HuH-7 (cell line): ENCODE measurements at regions not wholly inside any gene's neighbourhood (a gene's known extent, or its start where the extent isn't known, plus 50 kb on each side); places are given as distances from the start of the nearest gene placed in this dataset.

Experiments used
- DNase-seq: peaks from one replicate; pipeline ENCODE4 v3.0.0; 2011; ENCODE audit warnings: low spot score

DNA sequence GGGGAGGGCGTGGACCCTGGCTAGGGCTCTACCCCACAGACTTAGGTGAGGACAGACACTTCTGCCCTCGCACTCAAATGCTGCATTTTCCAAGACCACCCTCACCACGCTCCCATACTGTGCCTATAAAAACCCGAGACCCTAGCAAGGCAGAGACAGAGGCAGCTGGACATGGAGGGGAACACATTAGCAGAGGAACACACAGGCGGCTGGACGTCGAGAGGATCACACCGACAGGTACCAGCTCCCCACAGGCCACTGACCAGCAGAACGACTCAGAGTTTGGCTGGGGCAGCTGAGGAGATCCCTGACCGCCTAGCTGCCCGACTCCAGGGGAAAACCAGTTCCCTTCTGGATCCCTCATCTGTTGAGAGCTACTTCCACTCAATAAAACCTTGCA is 338.2 kb upstream of the SMIM30 start:
- no peak for DNase-seq

DNA sequence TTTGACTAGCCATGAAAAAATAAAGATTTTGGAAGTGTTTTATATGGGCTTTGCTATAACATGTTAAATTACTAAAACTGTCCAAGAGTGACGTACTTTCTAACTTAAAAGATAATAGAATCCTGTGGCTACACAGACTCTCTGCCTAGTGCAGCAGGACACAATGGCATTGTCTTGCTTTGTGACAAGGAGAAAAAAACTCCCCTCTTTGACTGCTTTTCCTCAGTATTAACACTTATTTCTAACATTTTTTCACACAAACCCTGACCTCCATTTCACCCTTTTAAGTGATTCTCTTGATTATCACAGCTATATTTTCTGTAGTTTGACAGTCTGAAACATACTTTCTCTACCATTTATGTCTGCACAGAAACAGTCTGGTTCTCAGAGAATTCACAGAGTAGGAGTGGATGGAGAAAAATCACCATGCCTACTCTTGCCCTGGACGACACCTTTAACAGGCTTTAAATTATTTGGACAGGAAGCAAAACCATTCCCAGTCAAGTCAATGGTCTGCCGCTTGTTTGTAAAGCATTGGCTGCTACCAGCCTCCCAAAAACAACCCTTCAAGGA is 336.3 kb upstream of the SMIM30 start:
- DNase-seq, result no peak

DNA sequence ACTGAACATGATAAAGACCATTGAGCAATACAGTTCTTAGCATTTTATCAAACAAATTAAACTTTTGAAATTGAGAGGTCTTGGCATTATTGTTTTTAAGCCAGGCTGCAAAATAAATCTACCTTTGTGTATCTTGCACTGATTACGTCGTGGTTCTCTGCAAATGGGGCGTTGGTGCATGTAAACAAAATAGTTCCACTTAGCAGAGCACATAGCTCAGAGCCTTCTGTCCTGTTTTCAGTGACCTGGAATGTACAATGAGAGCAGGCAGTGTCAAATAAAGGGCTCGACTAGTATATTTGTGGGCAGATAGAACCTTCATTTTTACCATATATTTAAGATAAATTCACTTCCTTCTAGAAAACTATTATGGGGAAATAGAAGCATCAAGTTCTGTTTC is 333.9 kb upstream of the SMIM30 start:
- DNase-seq, result no peak

DNA sequence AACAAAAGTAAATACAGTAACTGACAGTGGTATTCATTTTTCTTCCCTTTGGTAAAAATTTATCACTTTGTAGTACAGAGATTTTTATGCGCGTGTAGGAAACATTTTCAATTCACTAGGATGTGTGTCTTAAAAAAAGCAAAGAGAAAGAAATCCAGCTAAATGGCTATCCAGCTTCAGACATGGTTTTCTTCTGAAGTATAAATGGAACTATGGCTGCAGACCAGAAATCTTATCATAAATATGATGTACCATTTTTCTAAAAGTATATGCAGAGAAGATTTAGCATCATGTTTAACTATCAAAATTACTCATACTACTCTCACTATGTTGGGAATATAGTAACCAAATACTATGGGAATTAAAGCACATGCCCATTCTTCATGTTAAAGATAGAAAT is 328.4 kb upstream of the SMIM30 start:
- DNase-seq, result no peak

DNA sequence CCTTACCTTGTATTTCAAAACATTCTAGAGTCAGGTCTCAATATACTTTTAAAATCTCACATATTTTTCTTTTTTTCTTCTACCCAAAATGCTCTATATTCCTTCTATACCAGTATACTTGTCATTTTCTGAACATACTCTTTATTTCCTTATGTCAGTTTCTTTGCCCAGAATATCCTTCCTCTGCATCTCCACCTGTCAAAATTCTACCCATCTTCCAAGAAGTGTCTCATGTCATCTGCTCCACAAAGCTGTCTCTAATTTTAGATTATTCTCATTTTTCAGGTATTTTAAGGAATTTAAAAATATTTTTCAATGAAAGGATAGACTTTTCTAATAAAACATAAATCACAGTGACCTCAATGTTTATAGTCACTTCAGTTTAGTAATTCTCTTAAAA is 328.0 kb upstream of the SMIM30 start:
- DNase-seq, result no peak

DNA sequence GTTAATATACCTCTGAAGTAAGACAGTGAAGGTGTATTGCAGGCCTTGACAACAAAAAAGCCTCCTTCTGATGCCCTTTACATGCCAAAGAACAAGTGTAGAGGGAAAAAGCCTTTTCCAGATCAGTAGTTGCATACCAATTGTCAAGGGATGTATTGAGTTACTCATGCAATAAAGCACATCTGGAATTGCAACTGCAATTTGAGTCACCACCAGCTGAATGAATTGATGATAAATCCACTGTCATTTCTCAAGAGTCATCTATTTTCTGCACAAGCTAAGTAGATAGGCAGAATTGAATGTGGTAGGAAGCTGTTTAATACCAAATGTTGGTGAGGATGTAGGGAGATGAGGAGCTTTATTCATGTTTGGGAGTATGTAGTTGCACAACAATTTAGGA is 325.9 kb upstream of the SMIM30 start:
- no peak for DNase-seq

DNA sequence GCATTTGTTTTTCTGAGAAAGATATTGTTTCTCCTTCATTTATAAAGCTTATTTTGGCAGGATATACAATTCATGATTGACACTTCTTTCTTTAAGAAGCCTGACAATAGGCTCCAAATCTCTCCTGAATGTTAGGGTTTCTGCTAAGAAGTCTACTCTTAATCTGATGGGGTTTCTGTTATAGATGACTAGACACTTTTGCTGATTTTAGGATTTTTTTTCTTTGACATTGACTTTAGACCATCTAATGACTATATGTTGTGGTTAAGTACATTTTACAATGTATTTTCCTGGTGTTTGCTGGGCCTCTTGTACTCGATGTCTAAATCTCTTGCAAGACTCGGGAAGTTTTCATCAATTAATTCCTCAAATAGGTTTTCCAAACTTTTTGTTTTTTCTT is 321.8 kb upstream of the SMIM30 start:
- no peak for DNase-seq

DNA sequence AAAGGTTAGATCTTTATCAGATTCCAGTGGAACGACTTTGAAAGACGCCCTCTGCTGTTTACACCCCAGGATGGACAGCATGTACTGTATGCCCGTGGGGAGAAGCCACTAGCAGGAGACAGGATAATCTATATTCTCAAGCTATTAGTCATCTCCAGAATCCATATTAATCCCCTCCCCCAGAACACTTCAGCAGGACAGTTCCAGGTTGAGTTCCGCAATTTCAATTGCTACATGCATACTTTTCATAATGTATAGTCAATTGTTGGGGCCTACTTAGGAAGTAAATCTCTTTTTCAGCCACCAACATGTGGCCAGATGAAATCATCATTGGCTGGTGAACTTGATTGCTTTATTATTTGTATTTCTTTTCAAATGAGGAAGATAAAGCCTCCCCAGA is 313.1 kb upstream of the SMIM30 start:
- no peak for DNase-seq

DNA sequence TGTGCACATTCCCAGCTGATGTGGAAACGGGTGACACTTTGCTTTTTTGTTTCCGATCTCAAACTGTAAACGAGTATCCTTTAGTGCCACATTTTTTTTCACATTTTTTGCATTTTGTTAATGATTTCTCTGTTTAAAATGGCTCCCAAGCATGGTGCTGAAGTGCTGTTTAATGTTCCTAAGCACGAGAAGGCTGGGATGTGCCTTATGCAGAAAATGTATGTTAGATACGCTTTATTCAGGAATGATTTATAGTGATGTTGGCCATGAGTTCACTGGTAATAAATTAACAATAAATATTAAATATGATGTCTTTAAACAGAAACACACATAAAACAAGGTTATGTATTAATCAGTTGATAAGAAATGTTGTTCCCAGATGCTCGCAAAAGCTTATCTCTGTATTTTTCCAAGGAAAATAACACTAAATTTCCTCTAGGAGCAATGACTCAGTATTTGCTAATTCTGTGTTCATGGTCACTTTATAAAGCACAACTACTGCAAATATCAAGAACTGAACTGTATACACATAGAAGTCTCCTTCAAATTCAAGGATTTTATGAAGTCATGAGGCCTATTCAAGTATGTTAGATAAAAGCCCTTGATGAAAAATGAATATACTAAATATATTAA is 305.9 kb upstream of the SMIM30 start:
- DNase-seq, result no peak

DNA sequence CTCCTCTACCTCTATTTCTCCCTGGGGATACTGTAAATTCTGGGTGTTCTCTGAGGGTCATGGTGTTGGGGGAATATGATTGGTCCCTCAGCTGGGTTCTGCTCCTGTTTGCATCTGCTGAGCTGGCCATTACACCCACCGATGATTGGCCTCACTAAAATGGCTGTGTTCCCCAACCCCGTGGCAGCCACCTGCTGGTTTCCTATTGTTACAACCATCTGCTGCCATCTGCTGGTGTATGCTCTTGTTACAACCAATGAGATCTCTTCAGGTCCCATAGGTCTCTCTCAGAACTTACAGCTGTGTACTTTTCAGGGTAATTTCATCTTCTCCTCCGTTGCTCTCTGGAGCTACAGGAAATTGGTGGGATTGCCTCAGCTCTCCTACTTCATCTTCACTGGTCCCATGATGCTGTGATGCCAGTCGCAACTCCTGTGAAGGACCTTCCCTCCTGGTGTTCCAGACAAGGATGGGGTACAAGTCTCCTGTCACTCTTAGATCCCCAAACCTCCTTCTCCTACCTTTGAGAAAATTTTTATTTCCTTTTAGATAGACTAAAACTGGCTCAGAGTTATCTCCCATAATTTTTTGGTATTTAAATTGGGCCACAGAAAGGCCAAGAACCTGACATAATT is 303.5 kb upstream of the SMIM30 start:
- DNase-seq, result peak; percentile 52

DNA sequence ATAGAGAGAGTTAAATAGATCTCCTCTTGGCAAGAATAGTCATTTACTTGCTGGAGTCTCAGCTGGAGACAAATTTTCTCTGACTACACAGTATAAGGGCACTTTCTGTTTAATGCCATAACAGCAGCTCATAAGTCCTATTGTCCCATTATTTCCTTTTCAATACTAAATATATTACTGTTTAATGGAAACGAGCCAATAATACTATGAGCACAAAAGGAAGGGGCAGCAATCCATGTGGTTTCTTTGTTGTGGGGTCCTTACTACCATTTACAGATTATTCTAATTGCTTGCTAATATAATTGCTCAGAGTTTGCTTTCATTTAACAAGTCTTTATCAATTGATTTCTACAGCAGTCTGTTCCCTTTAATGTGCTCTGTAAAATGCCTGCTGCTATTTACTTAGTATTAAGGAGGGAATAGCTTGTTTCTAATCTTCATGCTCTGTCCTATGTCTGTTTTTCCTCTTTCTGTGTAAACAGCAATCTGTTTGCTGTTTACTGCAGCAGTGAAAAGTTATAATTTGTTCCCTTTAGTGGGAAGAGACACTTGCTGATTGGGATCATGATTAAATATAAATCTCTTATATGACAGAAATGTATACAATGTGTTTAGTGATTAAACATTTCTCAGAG is 296.2 kb upstream of the SMIM30 start:
- DNase-seq, result no peak

DNA sequence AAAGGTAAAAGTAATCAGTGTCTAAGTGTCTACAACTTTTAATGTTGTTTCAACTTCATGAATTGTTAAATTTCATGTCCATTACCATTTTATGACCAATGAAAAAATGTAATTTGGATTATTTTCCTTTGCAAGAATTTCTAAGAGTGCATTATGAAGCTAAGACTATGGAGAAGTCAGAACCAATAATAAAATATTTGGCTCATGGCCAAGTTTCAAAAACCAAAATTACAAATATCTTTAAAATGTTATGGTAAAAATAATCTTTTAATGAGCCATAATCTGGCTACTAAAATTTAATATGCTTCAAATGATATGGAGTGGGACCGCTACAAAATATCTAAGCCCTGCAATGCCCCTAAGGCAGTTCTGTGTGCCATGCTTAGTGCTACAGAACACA is 294.1 kb upstream of the SMIM30 start:
- no peak for DNase-seq

DNA sequence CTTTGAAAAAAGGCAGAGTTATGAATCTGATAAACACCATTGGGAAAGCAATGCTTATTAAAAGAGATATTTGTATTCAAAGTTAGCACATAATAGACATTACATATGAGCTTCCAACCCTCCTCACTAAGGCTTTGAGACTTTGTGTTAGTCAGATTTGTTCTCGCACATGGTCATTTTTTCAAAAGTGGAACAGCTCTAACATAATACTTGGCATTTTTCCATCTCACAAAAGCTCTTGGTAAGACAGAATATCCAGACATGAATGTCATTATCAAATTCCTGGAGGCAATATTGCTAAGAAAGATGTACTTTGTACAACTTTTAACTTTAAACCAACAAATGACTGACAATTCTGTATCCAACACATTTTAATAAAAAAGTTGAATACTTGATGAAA is 292.4 kb upstream of the SMIM30 start:
- no peak for DNase-seq

DNA sequence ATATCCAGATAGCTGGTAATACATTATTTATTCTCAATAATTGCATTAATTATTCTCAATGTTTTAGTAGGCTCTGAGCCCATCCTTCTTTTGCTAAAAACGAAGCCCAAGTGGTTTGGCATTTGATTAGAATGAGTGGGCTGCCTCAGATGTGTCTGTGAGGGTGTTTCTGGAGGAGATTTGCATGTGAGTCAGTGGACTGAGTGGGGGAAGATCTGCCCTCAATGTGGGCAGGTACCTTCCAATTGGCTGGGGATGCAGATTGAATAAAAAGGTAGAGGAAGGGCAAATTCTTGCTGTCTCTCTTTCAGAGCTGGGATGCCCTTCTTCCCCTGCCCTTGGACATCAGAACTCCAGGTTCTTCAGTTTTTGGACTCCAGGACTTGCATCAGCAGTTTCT is 290.6 kb upstream of the SMIM30 start:
- no peak for DNase-seq

DNA sequence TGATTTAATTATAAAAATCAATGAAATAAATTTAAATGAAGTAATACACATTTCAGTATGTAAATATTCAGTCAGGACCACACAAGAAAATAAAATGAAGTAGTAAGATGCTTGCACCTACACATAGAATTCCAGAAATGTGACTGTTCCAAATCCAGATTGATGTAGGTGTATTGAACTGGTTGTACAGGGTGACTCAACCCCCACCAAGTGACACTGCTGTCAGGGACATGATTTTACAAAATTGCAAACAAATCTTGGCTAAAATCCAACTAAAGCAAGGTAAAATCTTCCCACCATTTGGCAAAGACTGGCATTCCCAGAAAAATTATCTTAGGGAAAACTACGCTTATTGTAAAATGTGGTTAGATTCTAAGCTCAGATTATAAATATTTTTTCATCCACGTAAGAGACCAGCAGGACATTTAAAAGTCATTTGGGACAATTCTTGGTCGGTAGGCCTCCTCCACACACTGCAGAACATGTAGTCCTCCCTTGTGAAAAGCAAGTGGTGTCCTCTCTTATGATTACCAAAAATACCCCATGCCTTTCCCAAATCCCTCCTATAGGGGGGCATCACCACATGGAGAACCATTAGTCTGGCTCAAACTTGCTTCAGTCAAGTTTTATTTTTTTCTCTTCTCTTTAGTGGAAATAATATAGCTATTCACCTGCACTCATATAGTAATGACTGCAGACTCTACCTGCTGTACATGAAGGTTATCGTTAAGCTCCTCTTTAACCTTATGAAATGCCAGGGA is 287.1 kb upstream of the SMIM30 start:
- DNase-seq, result no peak

DNA sequence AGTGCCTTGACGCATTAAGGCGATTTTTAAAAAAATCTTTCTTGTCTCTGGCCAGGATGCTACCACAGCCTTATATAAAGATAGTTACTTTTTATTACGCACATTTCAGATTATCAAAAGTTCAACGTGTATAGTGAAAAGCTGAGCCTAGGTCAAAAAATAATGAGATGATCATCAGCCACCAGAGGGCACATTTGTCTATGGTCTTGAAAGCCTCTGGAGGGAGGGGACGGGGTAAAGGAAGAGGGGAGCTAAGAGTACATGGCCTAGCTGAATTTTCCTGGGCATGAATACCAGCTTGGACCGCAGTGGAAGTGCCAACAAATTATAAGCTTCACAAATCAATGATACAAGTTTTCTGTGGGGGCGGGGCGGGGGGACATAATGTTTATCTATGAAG is 285.9 kb upstream of the SMIM30 start:
- DNase-seq, result peak; percentile 28

DNA sequence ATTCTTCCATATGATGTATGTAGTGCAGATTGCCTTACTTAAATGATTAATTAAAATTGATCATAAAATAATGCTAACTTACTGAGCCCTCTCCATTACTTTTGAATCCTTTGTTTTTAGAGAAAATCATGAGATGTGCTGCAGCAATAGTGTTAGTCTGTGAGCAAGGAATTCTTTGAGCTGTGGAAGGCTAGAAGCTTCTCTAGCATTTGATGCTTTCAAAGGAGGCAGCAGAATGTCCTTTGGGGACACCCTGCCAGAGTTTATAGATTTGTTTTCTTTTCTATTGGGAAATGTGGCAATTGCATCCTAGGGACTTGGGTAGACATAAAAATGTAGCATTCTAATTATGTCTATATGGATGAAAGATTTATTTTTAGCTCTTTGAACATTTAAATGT is 284.1 kb upstream of the SMIM30 start:
- DNase-seq, result no peak

DNA sequence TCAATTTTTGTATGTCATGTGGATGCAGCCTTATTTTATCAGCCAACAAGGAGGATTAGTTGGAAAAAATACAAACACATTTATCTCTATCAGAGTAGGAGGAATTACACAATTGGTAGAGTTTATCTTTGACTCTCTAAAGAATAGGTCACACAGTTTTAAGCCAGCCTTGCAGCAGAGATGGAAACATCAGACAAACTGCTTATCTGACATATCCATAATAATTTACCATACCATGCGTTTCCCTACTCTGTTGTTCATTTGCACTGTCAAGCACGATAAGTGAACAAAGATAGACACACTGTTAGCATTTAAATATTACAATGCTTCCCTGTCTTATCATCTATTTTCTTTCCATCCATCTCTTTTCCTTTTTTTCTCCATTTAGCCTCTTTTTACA is 283.7 kb upstream of the SMIM30 start:
- DNase-seq, result no peak

DNA sequence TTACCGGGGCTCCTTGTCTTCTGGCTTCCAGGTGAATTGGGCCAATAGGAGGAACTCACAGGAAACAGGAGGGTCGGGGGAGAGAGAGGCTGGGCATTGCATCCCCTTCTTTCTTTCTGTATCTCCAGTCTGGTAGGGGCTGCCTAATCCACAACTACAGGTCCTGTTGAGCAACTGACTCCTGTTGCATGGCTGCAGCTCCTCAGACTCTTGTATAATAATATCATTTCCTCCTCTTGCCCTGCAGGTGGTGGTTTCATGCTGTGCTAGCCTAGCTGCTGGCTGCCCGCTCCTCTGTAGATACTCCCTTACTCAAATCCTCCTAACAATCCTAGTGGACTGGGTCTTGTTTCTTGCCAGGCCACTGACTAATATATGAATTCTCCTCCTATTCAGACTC is 276.5 kb upstream of the SMIM30 start:
- DNase-seq, result no peak

DNA sequence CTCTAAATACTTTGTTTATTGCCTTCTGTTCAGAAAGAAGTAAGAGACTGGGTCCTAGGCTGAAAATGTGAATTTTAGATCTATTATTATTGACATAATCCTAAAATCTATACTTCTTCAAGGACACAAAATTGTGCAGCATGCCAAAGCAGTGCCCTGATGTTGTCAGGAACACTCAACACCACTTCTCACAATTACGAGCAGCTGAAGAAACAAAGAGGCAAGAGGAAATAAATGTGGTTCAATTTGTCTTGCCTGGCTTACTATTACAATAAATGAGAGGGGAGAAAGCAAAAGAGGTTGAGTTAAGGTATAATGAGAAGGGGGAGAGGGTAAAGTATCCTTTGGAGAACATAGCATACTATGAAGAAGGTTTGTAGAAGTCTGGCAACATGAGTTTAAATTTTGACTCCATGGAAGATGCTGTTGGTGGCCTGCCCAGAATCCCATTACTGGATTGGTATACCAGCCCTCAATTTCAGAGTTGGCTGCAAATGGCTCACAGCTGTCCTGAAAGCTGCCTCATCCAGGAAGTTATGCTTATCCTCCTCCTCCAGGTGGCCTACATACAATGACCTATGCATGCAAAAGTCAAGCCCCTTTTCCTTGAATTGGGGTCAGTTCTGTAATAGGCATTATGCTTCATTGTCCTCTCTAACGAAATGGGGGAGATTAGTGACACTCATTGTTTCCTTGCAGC is 274.6 kb upstream of the SMIM30 start:
- DNase-seq, result no peak

DNA sequence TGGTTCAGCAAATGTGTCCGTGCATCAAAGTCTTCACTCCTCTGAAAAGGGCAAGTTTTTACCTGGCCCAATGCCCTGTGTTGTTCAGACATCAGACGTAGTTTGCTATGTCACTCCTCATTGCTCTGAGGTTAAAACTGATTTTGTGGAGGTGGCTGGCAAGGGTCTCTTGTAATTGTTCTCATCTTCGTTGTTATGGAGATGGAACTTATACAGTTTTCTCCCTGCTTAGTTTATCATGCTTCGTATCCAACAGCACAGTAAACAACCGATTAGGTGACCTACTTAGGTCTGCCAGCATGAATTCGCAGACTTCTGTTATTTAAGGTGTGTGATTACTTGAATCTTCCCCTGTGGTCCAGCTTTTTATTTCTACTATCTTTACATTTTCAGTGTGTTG is 274.1 kb upstream of the SMIM30 start:
- no peak for DNase-seq

DNA sequence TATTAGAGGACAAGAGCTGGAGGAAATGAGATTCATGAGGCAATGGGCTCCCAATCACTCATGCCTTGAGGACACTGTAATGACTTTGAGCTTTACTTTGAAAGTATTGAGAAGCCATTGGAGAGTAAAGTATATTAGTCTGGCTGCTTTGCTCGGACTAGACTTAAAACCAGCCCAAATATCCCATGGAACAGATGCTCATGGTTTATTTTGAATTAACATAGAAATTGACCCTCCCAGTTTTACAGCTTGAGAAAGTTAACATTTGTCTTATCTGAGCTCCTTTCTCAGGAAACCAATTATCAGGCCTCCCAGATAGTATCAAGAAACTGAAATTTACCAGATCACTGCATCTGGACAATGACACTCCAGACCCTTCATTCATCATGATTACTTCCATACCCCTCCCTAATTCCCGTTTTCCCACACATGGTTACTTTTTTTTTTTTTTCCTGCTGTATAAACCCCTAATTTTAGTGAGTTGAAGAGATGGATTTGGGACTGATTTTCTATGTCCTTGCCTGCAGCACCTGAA is 270.8 kb upstream of the SMIM30 start:
- no peak for DNase-seq
